ENCODE measurements at regions not wholly inside any gene's neighbourhood (a gene's known extent, or its start where the extent isn't known, plus 50 kb on each side); places are given as distances from the start of the nearest gene placed in this dataset.
"Not testable (repeated sequence)": the region's sequence is repeated elsewhere in the genome, so short reads cannot be mapped to it uniquely, and the experiment has no call there.

DNA sequence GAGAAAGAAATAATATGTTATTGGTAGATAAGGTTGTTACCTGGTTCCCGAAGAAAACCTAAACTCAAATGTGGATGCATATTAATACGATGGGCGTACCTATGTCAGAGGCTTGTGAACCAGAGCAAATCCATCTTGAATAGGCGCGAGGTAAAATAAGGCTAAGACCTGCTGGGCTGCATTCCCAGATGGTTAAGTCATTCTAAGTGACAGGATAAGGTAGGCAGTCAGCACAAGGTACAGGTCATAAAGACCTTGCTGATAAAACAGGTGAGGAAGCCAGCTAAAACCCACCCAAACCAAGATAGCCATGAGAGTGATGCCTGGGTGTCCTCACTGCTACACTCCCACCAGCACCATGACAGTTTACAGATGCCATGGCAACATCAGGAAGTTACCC is 1400.1 kb downstream of the CDH8 start:
- intact Hi-C loops (cut with DNase I): no loop called here
- Histone ChIP-seq H3K36me3 (no peaks in the 10 kb centered on the region), H3K4me1 (no peaks in the 10 kb centered on the region), H3K27me3 (no peaks in the 10 kb centered on the region), H3K9me3 (no peaks in the 10 kb centered on the region), H3K4me3 (no peak overlapping the region), H3K27ac (no peak overlapping the region)
- DNase-seq (ENCODE audit: low spot score in 2 of 2): no peak
- TF ChIP-seq, protein P1, sequence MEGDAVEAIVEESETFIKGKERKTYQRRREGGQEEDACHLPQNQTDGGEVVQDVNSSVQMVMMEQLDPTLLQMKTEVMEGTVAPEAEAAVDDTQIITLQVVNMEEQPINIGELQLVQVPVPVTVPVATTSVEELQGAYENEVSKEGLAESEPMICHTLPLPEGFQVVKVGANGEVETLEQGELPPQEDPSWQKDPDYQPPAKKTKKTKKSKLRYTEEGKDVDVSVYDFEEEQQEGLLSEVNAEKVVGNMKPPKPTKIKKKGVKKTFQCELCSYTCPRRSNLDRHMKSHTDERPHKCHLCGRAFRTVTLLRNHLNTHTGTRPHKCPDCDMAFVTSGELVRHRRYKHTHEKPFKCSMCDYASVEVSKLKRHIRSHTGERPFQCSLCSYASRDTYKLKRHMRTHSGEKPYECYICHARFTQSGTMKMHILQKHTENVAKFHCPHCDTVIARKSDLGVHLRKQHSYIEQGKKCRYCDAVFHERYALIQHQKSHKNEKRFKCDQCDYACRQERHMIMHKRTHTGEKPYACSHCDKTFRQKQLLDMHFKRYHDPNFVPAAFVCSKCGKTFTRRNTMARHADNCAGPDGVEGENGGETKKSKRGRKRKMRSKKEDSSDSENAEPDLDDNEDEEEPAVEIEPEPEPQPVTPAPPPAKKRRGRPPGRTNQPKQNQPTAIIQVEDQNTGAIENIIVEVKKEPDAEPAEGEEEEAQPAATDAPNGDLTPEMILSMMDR (IDR thresholded peaks at IDR 0.05): no peak

DNA sequence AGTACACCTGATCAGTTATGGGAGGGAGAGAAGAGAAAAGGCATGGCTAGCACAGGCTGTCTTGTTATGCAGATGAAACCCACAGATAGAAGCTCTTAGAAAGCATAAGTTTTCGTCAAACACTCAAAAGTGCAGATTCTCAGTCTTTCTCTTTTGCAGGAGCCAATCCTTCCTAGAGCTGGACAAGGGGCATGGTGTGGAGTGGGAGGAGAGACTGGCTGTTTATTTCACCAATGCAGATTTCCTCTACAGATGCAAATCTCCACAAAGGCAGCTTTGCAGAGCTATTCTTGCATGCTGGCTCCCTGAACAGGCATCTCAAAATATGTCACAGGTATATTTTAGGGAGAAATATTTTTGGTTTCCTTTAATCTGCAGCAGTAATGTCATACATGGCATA is 1400.7 kb downstream of the CDH8 start:
- H3K36me3 ChIP-seq: no peaks in the 10 kb centered on the region
- TF ChIP-seq, protein P1 (IDR thresholded peaks at IDR 0.05): no peak
- no peak overlapping the region for H3K27ac ChIP-seq
- H3K4me1 ChIP-seq: no peaks in the 10 kb centered on the region
- intact Hi-C loops (cut with DNase I): no loop called here
- no peaks in the 10 kb centered on the region for H3K9me3 ChIP-seq
- no peaks in the 10 kb centered on the region for H3K27me3 ChIP-seq
- H3K4me3 ChIP-seq: no peak overlapping the region
- DNase-seq (ENCODE audit: low spot score in 2 of 2): no peak

DNA sequence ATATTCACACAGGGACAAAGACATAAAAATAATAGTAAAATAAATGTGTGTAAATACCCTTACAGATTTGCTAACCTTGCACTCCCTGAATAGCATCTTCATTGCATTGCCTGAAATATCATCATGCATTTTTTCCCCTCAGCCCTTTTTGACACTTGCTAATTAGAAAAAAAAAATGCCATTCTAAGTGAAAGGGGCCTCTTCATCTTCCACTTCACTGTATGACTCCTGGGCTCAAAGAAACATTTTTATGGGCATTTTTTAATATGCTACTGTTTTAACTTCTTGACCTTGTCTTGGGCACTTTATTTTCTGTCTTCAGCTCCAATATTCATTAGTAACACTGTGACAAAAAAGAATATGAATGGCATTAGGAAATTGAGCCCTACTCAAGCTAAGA is 1424.4 kb downstream of the CDH8 start:
- no peak for DNase-seq (ENCODE audit: low spot score in 2 of 2)
- no peaks in the 10 kb centered on the region for H3K4me1 ChIP-seq
- intact Hi-C loops (cut with DNase I): no loop called here
- no peaks in the 10 kb centered on the region for H3K36me3 ChIP-seq
- no peaks in the 10 kb centered on the region for H3K9me3 ChIP-seq
- H3K27ac ChIP-seq: no peak overlapping the region
- TF ChIP-seq, protein P1 (IDR thresholded peaks at IDR 0.05): no peak
- no peaks in the 10 kb centered on the region for H3K27me3 ChIP-seq
- H3K4me3 ChIP-seq: no peak overlapping the region

DNA sequence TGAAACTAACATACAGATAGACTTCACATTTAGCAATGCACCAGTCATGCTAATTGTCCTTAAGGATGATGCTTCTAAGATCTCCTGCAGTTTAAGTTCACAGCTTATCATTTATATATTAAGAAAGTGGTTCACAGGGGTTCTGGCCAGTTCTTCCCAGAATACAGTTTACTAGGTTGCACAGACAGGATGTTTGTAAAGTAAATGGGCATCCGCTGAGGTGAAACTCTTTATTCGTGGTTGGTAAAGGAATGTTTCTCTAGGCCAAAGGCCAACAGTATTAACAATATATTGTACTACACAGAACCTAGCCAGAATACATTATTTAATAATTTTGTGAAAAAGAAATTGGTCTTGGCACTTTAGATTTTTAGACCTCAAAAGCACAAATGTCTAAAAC is 1427.3 kb downstream of the CDH8 start:
- TF ChIP-seq, protein P1 (IDR thresholded peaks at IDR 0.05): no peak
- DNase-seq (ENCODE audit: low spot score in 2 of 2): no peak
- Histone ChIP-seq H3K27me3 (no peaks in the 10 kb centered on the region), H3K36me3 (no peaks in the 10 kb centered on the region), H3K9me3 (no peaks in the 10 kb centered on the region), H3K4me1 (no peaks in the 10 kb centered on the region), H3K4me3 (no peak overlapping the region), H3K27ac (no peak overlapping the region)
- intact Hi-C loops (cut with DNase I): no loop called here

DNA sequence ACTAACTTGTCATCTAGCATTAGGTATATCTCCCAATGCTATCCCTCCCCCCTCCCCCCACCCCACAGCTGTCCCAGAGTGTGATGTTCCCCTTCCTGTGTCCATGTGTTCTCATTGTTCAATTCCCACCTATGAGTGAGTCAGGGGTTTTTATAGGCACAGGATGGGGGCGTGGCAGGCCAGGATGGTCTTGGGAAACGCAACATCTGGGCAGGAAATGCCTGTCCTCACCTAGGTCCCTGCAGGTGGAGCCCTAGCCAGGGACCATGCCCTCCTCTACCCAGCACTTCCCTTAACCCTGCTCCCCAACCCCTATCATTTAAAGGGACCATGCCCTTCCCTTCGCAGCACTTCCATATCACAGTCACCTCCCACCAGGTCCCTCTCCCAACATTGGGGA is 1430.6 kb downstream of the CDH8 start:
- H3K36me3 ChIP-seq; H3K4me1 ChIP-seq; intact Hi-C loops (cut with DNase I); H3K9me3 ChIP-seq; H3K27ac ChIP-seq; H3K4me3 ChIP-seq; H3K27me3 ChIP-seq; DNase-seq (ENCODE audit: low spot score in 2 of 2): not testable (repeated sequence)

DNA sequence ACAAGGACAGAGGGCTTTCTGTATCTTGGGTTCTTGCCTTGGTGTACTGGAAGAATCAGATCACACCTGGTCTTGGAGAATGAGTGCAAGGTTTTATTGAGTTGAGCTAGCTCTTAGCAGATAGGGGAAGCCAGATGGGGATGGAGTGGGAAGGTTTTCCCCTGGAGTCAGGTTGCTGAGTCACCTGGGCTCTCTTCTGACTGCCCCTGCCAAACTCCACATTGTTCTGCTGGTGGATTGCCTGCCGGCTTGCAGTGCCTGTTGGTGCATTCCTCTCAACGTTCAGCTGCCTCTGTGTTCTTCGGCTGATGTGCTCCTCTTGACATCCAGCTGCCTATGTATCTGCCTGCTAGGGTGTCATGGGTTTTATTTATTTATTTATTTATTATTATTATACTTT is 1431.1 kb downstream of the CDH8 start:
- Histone ChIP-seq H3K36me3 (no peaks in the 10 kb centered on the region), H3K4me1 (no peaks in the 10 kb centered on the region), H3K27me3 (no peaks in the 10 kb centered on the region), H3K4me3 (no peak overlapping the region), H3K9me3 (no peaks in the 10 kb centered on the region), H3K27ac (no peak overlapping the region)
- TF ChIP-seq, protein P1 (IDR thresholded peaks at IDR 0.05): no peak
- no peak for DNase-seq (ENCODE audit: low spot score in 2 of 2)
- intact Hi-C loops (cut with DNase I): no loop called here
